IPS-NIHi7 (cell line): ENCODE measurements at regions not wholly inside any gene's neighbourhood (a gene's known extent, or its start where the extent isn't known, plus 50 kb on each side); places are given as distances from the start of the nearest gene placed in this dataset.
"Not testable (repeated sequence)": the region's sequence is repeated elsewhere in the genome, so short reads cannot be mapped to it uniquely, and the experiment has no call there.

Experiments used
- DNase-seq: peaks from one replicate; pipeline ENCODE4 v3.0.0; 2012; ENCODE audit warnings: mixed read lengths; ENCODE audit errors: extremely low spot score

GRCh38 chr3:28139967-28140634 lies 101.3 kb upstream of the CMC1 start:
- DNase-seq = no peak

DNA sequence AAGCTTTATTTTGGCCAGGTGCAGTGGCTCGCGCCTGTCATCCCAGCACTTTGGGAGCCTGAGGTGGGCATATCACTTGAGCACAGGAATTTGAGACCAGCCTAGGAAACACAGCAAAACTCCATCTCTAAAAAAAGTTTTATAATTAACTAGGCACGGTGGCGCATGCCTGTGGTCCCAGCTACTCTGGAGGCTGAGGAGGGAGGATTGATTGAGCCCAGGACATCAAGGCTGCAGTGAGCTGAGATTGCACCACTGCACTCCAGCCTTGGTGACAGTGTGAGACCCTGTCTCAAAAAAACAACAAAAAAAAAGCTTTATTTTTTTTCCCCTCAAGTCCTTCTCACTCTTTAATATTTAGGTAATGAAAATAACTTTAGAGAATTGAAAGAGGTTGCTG lies 100.8 kb upstream of the CMC1 start:
- no peak for DNase-seq

DNA sequence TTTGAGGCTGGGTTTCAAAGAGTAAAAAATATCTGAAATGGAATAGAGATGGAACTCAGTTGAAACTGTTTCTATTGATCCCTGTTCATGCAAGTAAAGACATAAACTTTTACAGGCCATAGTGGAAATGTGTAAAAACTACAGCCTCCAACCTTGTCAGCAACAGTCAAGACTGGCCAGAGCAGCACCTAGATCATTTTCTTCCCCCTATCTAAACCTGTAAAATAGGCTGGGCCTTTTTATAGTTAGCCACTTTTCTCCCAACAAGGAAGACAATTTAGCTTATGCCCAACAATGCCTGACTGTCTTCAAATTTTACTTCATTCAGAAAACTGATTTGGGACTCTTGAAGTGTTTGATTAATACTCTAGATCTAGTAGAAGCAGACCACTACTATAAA lies 91.5 kb upstream of the CMC1 start:
- DNase-seq = no peak

- DNase-seq = no peak
Measured at GRCh38 chr3:28150465-28151206, 90.8 kb upstream of the CMC1 start.

DNA sequence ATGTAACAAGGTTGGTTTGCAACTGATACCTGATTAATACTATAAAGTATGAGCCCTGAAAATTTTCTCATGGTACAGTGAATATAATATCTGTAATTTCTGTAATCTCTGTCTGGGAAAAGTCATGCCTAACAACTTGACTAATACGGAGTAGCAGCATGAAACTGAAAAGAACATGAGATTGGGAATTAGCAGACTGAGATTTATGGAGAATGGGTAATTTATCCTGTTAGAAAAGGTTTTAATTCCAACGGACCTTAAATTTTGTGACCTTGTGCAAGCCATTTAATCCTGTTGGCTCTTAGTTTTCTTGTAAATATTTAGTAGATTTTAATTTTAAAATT lies 90.2 kb upstream of the CMC1 start:
- DNase-seq = no peak

DNA sequence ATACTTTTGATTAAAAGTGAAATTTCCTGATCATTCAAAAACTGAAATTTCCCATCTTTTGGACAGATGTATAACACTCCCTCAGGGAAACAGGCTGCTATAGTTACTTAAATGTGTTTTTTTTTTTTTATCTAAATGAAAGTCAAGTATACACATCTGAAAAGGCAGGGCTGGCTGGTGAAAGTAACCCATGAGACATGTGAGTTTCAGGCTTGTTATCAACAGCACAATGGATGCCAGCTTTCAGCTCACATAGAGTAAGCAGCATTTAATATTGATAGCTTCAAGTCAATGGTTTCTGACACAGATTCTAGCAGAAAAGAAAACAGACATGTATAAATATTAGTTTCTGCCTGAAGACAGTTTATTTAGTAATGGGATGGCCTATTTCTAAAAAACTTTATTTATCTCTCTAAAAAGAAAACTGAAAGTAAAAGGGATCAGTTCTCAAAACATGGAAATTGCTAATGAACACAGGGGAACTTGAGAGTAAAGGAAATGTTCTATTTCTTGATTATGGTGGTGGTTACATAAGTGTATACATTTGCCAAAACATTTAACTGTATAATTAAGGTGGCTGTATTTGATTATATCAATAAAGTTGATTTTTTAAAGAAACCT lies 89.7 kb upstream of the CMC1 start:
- no peak for DNase-seq

DNA sequence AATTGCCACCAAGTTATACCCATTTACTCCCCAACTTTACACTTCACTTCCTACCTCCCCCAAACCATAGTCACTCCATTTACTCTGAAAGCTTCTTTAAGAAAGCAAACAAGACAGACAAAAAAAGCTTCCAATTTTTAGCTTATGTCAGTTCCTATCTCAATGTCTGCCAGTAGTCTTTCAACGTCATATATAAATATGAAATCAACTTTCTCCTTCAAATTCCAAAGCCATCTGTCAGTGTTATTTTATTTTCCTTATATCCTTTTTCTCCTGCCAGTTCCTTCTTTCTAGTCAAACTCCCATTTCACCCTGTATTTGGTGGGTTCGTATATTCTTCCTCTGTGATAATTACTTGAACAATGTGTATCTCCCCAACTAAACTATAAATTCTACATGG lies 85.8 kb upstream of the CMC1 start:
- DNase-seq = no peak

GRCh38 chr3:28156599-28156998 lies 84.8 kb upstream of the CMC1 start:
- DNase-seq = not testable (repeated sequence)

DNA sequence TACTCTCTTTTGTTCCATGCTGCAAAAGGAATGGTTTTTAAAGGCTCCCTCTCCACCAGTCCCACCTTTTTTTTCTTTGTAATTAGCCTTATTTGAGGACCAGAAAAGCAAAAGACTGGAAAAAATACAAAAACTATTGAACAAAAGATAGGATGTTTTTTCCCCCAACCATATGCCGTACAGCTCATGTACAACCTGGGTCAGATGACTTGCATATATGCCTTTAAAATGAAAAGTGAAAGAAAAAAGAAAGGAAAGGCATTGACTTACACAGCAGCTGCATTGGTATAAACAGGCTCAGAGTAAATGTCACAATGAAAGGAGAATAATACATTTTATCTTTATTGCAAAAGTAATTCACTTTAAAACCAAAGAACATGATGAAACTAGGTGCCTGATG lies 69.5 kb upstream of the CMC1 start:
- DNase-seq = no peak

DNA sequence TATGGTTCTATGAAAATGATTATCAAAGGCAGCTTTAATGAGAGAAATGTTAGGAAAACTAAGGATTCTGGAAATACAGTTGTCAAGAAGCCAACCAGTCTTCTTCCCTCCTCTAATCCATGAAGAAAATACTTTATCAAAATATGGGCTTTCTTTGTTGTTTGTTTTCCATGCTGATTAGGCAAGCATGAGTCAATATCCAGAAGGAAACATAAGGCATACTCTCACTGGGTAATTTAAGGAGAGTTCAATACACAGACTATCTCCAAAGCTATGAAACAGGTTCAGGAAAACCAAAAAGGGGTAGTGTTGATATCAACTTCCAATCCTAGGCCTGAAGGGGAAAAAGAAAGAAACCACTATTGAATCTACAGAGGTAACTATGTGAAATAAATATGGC lies 68.7 kb upstream of the CMC1 start:
- no peak for DNase-seq

GRCh38 chr3:28173836-28174235 lies 67.6 kb upstream of the CMC1 start:
- DNase-seq = no peak

DNA sequence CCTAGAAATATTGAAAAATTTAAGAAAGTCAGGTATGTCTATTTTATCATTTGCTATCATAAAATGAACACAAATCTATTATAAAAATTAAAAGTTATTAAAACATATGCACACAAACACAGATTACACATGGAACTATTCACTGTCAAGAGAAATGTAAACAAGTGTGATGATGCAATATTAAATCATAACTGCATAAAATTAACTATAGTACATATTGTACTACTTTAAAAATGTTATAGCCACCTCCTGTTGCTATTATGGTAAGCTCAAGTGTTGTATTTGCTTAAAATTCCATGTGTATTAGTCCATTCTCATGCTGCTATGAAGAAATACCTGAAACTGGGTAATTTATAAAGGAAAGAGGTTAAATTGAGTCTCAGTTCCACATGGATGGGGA lies 54.7 kb upstream of the CMC1 start:
- DNase-seq = no peak

GRCh38 chr3:28188686-28189085 lies 52.7 kb upstream of the CMC1 start:
- no peak for DNase-seq

- no peak for DNase-seq
Measured at GRCh38 chr3:28191363-28191762, 50.1 kb upstream of the CMC1 start.
